Mucosa of descending colon (tissue), 3 donors: ENCODE measurements at regions not wholly inside any gene's neighbourhood (a gene's known extent, or its start where the extent isn't known, plus 50 kb on each side); places are given as distances from the start of the nearest gene placed in this dataset.

Experiments
- ATAC-seq: fragments of 200-7000 bp; cut with Tn5 transposase; one replicate; pipeline ENCODE4 v1.9.1; 2020; ENCODE audit warnings: mild to moderate bottlenecking, moderate library complexity
- DNase-seq, 3 donors: peaks; one replicate each; pipeline ENCODE4 v3.0.0-alpha.2; 2020
- H3K36me3 ChIP-seq: fragments of 200-600 bp; one replicate; pipeline ENCODE4 v1.8.0; 2021; ENCODE audit warnings: low read depth, mild to moderate bottlenecking
- H3K4me1 ChIP-seq: fragments of 200-600 bp; one replicate; pipeline ENCODE4 v1.8.0; 2021; ENCODE audit warnings: low read depth, mild to moderate bottlenecking
- H3K4me3 ChIP-seq: fragments of 200-600 bp; one replicate; pipeline ENCODE4 v1.8.0; 2021; ENCODE audit warnings: mild to moderate bottlenecking
- H3K9me3 ChIP-seq: fragments of 200-600 bp; one replicate; pipeline ENCODE4 v1.8.0; 2021; ENCODE audit warnings: mild to moderate bottlenecking
- intact Hi-C, 2 donors: fragments of 100-400 bp; cut with DNase I in 1 of 2; cut with micrococcal nuclease in 1 of 2; formaldehyde crosslinking; loops; one replicate each; pipeline versions ENCODE4 v1.11.0 to v1.11.1; 2022; cut with DNase I, micrococcal nuclease
- TF ChIP-seq, protein P1 (sequence below): fragments of 200-600 bp; IDR thresholded peaks from one replicate; pipeline ENCODE4 v1.8.0; 2022; ENCODE audit warnings: antibody characterized with exemption, mild to moderate bottlenecking
- donor health status: DM: no; HTN: no; CAD: no; lungs with moderate emphysema.
- donor health status: DM: no; HTN: no; CAD: no.
- donor health status: DM: no; HTN: yes; CAD: no.

DNA sequence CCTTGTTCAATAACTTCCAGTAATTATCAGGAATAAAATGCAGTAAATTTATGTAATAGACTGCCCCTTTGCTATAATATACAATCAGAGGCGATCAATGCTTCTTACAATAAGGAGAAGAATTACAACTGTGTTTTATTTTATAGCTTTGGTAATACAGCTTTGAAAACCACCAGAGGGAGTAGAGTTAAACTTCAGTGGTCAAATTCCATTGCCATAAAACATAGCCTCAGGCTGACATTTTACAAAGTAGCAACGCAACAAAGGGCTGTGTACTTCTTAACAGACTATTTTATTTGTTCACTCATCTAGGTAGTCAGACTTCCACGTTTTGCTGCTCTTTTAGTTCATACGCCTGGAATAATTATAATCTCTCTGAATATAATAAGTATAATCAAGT is 58.5 kb downstream of the TEX13C start:
- ATAC-seq (no peak), DNase-seq (no peak)
- TF ChIP-seq, protein P1, sequence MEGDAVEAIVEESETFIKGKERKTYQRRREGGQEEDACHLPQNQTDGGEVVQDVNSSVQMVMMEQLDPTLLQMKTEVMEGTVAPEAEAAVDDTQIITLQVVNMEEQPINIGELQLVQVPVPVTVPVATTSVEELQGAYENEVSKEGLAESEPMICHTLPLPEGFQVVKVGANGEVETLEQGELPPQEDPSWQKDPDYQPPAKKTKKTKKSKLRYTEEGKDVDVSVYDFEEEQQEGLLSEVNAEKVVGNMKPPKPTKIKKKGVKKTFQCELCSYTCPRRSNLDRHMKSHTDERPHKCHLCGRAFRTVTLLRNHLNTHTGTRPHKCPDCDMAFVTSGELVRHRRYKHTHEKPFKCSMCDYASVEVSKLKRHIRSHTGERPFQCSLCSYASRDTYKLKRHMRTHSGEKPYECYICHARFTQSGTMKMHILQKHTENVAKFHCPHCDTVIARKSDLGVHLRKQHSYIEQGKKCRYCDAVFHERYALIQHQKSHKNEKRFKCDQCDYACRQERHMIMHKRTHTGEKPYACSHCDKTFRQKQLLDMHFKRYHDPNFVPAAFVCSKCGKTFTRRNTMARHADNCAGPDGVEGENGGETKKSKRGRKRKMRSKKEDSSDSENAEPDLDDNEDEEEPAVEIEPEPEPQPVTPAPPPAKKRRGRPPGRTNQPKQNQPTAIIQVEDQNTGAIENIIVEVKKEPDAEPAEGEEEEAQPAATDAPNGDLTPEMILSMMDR: no peak
- H3K9me3 ChIP-seq: no peaks in the 10 kb centered on the region
- intact Hi-C loops: no loop called here
- H3K4me3 ChIP-seq: no peak overlapping the region
- H3K4me1 ChIP-seq: no peaks in the 10 kb centered on the region
- H3K36me3 ChIP-seq: no peaks in the 10 kb centered on the region

DNA sequence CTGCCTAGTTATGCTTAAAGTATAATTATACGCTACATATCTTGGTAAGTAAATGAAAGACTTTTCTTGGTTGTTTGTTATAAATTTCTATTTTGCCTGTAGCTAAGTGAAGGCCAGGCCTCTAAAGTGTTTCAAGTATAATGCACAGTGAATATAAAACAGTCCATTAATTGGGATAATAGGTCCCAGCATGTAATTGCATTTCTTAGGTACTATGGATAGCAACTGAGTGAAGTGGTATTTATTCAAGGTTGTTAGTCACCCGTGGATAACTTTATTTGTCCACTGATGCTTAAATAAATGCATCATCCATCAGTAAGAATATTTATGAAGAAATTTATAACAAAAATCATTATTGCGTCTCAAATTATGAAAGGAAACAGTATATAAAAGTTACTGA is 59.1 kb downstream of the TEX13C start:
- no peak for ATAC-seq
- intact Hi-C loops: no loop called here

DNA sequence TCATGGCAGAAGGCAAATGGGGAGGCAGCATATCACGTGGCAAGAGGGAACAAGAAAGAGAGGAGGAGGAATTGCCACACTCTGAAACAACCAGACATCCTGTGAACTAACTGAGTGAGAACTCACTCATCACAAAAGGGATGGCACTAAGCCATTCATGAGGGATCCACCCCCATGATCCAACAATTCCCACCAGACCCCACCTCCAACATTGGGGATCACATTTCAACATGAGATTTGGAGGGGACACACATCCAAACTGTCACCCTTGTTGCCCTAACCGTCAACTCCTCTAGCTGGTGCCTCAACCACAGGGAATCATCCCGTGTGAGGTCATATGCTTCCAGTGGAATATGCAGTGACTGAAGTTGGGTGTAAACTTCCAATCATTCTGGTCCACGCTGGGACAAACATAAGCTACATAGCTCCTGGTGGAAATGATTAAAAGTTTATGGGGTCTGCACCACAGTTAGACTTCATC is 62.5 kb downstream of the TEX13C start:
- intact Hi-C loops: no loop called here
- Histone ChIP-seq H3K9me3 (no peaks in the 10 kb centered on the region), H3K4me1 (no peaks in the 10 kb centered on the region), H3K4me3 (no peak overlapping the region), H3K36me3 (no peaks in the 10 kb centered on the region)
- TF ChIP-seq, protein P1: no peak
- no peak for ATAC-seq
- no peak for DNase-seq

More for the DNA sequence above, 59.1 kb downstream of the TEX13C start:
- Histone ChIP-seq H3K4me3 (no peak overlapping the region), H3K4me1 (no peaks in the 10 kb centered on the region), H3K9me3 (no peaks in the 10 kb centered on the region), H3K36me3 (no peaks in the 10 kb centered on the region)
- DNase-seq: no peak
- TF ChIP-seq, protein P1: no peak

DNA sequence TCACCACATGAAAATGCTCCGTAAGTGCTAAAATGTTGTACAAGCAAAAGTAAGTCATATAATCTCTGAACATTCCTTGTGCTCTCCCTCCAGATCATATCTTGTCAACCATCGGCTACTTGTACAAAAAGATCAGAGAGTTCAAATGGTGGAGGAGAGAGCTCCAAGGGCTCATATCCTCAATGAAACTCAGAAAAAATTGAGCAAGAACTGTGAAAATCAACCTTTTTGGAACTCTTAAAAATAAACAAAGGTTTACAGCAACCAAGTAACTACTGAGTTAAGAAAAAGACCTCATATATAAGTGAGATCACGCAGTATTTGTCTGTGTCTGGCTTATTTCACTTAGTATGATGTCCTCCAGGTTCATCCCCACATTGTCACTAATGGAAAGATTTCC is 63.2 kb downstream of the TEX13C start:
- H3K4me1 ChIP-seq: no peaks in the 10 kb centered on the region
- TF ChIP-seq, protein P1: no peak
- no peaks in the 10 kb centered on the region for H3K36me3 ChIP-seq
- H3K9me3 ChIP-seq: no peaks in the 10 kb centered on the region
- no peak for ATAC-seq
- H3K4me3 ChIP-seq: no peak overlapping the region
- DNase-seq: no peak
- intact Hi-C loops: no loop called here

DNA sequence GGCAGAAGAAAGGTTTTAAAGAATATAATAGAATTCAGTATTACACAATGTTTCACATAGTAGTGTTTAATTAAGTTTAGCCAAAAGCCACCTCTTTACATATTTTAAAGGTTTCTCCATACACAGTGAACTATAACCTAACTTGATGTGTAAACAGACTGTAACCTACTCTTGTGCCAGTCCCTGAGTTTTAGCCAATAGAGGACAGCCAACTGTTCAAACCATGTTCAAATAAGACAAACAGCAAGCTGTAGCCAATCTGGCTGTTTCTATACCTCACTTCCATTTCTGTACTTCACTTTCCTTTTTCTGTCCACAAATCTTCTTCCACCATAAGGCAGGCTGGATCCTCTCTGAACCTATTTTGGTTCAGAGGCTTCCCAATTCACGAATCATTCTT is 65.2 kb downstream of the TEX13C start:
- Histone ChIP-seq H3K4me1 (no peaks in the 10 kb centered on the region), H3K4me3 (no peak overlapping the region), H3K9me3 (no peaks in the 10 kb centered on the region), H3K36me3 (no peaks in the 10 kb centered on the region)
- no peak for DNase-seq
- TF ChIP-seq, protein P1: no peak
- intact Hi-C loops: no loop called here
- no peak for ATAC-seq

DNA sequence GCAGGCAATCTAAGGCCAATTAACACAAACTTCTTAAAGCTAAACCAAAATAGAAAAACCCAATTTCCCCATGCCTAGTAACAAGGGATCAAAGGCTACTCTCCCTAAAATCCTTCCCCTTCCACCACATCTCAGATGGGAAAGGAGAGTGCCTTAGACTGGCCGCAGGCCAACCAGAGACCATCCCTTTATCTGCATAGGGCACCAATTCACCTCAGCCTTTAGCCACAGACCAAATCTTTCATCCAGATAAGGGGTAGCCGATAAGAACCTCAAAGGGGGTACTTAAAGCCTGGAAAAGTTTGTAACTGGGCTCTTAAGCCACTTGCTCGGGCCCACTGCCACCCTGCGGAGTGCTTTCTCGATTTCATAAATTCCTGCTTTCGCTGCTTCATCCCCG is 68.3 kb downstream of the TEX13C start:
- ATAC-seq (no peak), DNase-seq (no peak)
- intact Hi-C loops: no loop called here

More for the DNA sequence above, 68.3 kb downstream of the TEX13C start:
- Histone ChIP-seq H3K4me1 (no peaks in the 10 kb centered on the region), H3K4me3 (no peak overlapping the region), H3K36me3 (no peaks in the 10 kb centered on the region), H3K9me3 (no peaks in the 10 kb centered on the region)
- TF ChIP-seq, protein P1: no peak
